ENCODE measurements at regions not wholly inside any gene's neighbourhood (a gene's known extent, or its start where the extent isn't known, plus 50 kb on each side); places are given as distances from the start of the nearest gene placed in this dataset.

- Histone ChIP-seq H3K4me3 (ENCODE audit: low read depth, low read length) (no peak overlapping the region), H3K27me3 (ENCODE audit: control insufficient read depth, insufficient read depth, low read length) (no peaks in the 10 kb centered on the region), H3K36me3 (ENCODE audit: control insufficient read depth, insufficient read depth, low read length) (no peaks in the 10 kb centered on the region)
- no peak for DNase-seq (ENCODE audit: low read depth)
- TF ChIP-seq CTCF (IDR thresholded peaks at IDR 0.05; ENCODE audit: insufficient read depth, low read length, poor library complexity, severe bottlenecking), result no peak
These were observed 360.7 kb downstream of the FIGN start for GRCh38 chr2:163375070-163375469.

DNA sequence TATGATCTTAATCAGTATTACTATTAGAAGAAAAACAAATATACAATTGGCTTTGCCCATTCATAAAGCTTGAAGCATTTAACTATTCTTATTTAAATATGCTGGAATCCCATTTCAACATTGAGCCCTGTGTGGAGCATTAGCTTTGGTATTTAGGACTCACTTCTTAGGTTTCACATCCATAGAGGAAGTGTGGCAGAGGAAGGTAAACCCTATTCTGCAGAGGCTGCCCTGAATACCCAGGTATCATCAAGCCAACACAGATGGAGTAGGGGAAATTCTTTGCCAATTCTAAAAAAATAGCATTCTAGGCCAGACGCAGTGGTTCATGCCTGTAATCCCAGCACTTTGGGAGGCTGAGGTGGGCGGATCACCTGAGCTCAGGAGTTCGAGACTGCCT, 361.5 kb downstream of the FIGN start:
- Histone ChIP-seq H3K4me3 (ENCODE audit: low read depth, low read length) (no peak overlapping the region), H3K36me3 (ENCODE audit: control insufficient read depth, insufficient read depth, low read length) (no peaks in the 10 kb centered on the region), H3K27me3 (ENCODE audit: control insufficient read depth, insufficient read depth, low read length) (no peaks in the 10 kb centered on the region)
- no peak for TF ChIP-seq CTCF (IDR thresholded peaks at IDR 0.05; ENCODE audit: insufficient read depth, low read length, poor library complexity, severe bottlenecking)
- no peak for DNase-seq (ENCODE audit: low read depth)

GRCh38 chr2:163373496-163373895, 362.3 kb downstream of the FIGN start:
- TF ChIP-seq CTCF (IDR thresholded peaks at IDR 0.05; ENCODE audit: insufficient read depth, low read length, poor library complexity, severe bottlenecking), result no peak
- DNase-seq (ENCODE audit: low read depth), result no peak
- Histone ChIP-seq H3K4me3 (ENCODE audit: low read depth, low read length) (no peak overlapping the region), H3K27me3 (ENCODE audit: control insufficient read depth, insufficient read depth, low read length) (no peaks in the 10 kb centered on the region), H3K36me3 (ENCODE audit: control insufficient read depth, insufficient read depth, low read length) (no peaks in the 10 kb centered on the region)

GRCh38 chr2:163370169-163370886, 365.5 kb downstream of the FIGN start:
- Histone ChIP-seq H3K36me3 (ENCODE audit: control insufficient read depth, insufficient read depth, low read length) (no peaks in the 10 kb centered on the region), H3K27me3 (ENCODE audit: control insufficient read depth, insufficient read depth, low read length) (no peaks in the 10 kb centered on the region), H3K4me3 (ENCODE audit: low read depth, low read length) (no peak overlapping the region)
- DNase-seq (ENCODE audit: low read depth), result no peak
- TF ChIP-seq CTCF (IDR thresholded peaks at IDR 0.05; ENCODE audit: insufficient read depth, low read length, poor library complexity, severe bottlenecking), result no peak

DNA sequence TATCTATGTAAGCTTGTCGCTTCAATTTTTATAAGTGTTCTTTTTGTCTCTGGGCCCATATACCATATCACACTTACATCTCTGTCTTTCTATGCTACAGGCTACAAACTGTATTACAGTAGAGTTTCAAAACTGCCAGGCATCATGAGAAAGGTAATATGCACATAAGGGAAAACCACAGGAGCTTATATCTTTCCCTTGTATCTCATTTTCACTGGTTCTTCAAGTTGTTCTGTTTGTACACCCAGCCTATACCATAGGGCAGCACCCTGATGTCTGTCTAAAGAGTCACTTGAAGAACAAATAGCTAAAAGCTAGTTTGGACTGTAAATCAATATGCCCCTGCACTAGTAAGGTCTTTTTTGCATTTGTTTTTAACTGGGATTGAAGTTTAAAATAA, 366.7 kb downstream of the FIGN start:
- H3K27me3 ChIP-seq (ENCODE audit: control insufficient read depth, insufficient read depth, low read length), result no peaks in the 10 kb centered on the region
- H3K4me3 ChIP-seq (ENCODE audit: low read depth, low read length), result no peak overlapping the region
- no peak for TF ChIP-seq CTCF (IDR thresholded peaks at IDR 0.05; ENCODE audit: insufficient read depth, low read length, poor library complexity, severe bottlenecking)
- no peak for DNase-seq (ENCODE audit: low read depth)
- no peaks in the 10 kb centered on the region for H3K36me3 ChIP-seq (ENCODE audit: control insufficient read depth, insufficient read depth, low read length)

GRCh38 chr2:163368655-163369054, 367.2 kb downstream of the FIGN start:
- TF ChIP-seq CTCF (IDR thresholded peaks at IDR 0.05; ENCODE audit: insufficient read depth, low read length, poor library complexity, severe bottlenecking), result no peak

More at GRCh38 chr2:163368655-163369054, 367.2 kb downstream of the FIGN start:
- no peak for DNase-seq (ENCODE audit: low read depth)
- no peak overlapping the region for H3K4me3 ChIP-seq (ENCODE audit: low read depth, low read length)
- no peaks in the 10 kb centered on the region for H3K27me3 ChIP-seq (ENCODE audit: control insufficient read depth, insufficient read depth, low read length)
- H3K36me3 ChIP-seq (ENCODE audit: control insufficient read depth, insufficient read depth, low read length), result no peaks in the 10 kb centered on the region

Data from kidney epithelial cell (primary cell).